GM21515 (cell line): ENCODE measurements at regions not wholly inside any gene's neighbourhood (a gene's known extent, or its start where the extent isn't known, plus 50 kb on each side); places are given as distances from the start of the nearest gene placed in this dataset.

Experiments used
- ATAC-seq: cut with Tn5 transposase; IDR thresholded peaks from one replicate; pipeline ENCODE4 v1.9.1; 2021; ENCODE audit not compliant: unreplicated experiment

- ATAC-seq: no peak
These were observed 290.9 kb downstream of the HS3ST3A1 start for GRCh38 chr17:13310858-13311257.

- ATAC-seq: no peak
These were observed 288.6 kb upstream of the ELAC2 start for GRCh38 chr17:13306310-13306962.

- ATAC-seq: no peak
These were observed 285.2 kb upstream of the ELAC2 start for GRCh38 chr17:13302983-13303382.

- ATAC-seq: no peak
These were observed 284.6 kb upstream of the ELAC2 start for GRCh38 chr17:13302419-13302818.

- ATAC-seq: no peak
These were observed 279.4 kb upstream of the ELAC2 start for GRCh38 chr17:13297183-13297582.

- no peak for ATAC-seq
These were observed 275.6 kb upstream of the ELAC2 start for GRCh38 chr17:13293421-13293820.

GRCh38 chr17:13292291-13292690, 274.5 kb upstream of the ELAC2 start:
- no peak for ATAC-seq

GRCh38 chr17:13288248-13288647, 270.4 kb upstream of the ELAC2 start:
- no peak for ATAC-seq

GRCh38 chr17:13287226-13287625, 269.4 kb upstream of the ELAC2 start:
- no peak for ATAC-seq

- ATAC-seq: no peak
These were observed 265.8 kb upstream of the ELAC2 start for GRCh38 chr17:13283606-13284005.

GRCh38 chr17:13281626-13282025, 263.8 kb upstream of the ELAC2 start:
- no peak for ATAC-seq

GRCh38 chr17:13273806-13274205, 256.0 kb upstream of the ELAC2 start:
- no peak for ATAC-seq

- ATAC-seq: no peak
These were observed 254.5 kb upstream of the ELAC2 start for GRCh38 chr17:13272296-13272695.

- ATAC-seq: no peak
These were observed 251.2 kb upstream of the ELAC2 start for GRCh38 chr17:13268791-13269595.

- ATAC-seq: no peak
These were observed 248.8 kb upstream of the ELAC2 start for GRCh38 chr17:13266606-13267005.

- ATAC-seq: no peak
These were observed 247.5 kb upstream of the ELAC2 start for GRCh38 chr17:13265311-13265710.

GRCh38 chr17:13263746-13264145, 245.9 kb upstream of the ELAC2 start:
- no peak for ATAC-seq

GRCh38 chr17:13256545-13256944, 238.7 kb upstream of the ELAC2 start:
- no peak for ATAC-seq

GRCh38 chr17:13253733-13254410, 236.0 kb upstream of the ELAC2 start:
- no peak for ATAC-seq

GRCh38 chr17:13244513-13244912, 226.7 kb upstream of the ELAC2 start:
- ATAC-seq: no peak

GRCh38 chr17:13243585-13243984, 225.8 kb upstream of the ELAC2 start:
- no peak for ATAC-seq

GRCh38 chr17:13240851-13241250, 223.0 kb upstream of the ELAC2 start:
- ATAC-seq: no peak
